GM12875 (cell line): ENCODE measurements at regions not wholly inside any gene's neighbourhood (a gene's known extent, or its start where the extent isn't known, plus 50 kb on each side); places are given as distances from the start of the nearest gene placed in this dataset.

Source experiments
- H3K4me3 ChIP-seq: one replicate; pipeline ENCODE4 v1.5.1; 2011; ENCODE audit warnings: low read depth, low read length, control low read depth
- TF ChIP-seq, protein P1 (sequence below): IDR thresholded peaks from 2 replicates; pipeline ENCODE4 v1.5.1; 2011; ENCODE audit warnings: low read depth, mild to moderate bottlenecking, control low read depth, inconsistent platforms, low read length, moderate library complexity, borderline replicate concordance; ENCODE audit not compliant: insufficient read depth

DNA sequence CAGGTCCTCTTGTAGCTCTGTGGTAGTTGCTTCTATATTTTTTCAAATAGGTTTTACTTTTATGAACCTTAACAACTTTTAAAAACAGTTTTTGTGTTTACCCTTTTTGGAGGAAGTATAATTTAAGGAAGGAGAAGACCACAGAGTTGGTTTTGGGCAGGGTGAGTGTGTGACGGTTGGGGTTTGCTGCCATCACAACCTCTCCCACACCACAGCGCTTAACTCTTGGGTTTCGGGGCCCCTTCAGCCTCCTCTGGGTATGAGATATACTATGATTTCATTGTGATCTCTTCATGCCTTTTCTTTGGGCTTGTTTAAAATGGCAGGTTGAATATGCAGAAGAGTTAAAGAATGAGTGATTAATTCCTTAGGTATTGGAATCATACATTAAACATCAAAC, 228.7 kb upstream of the CRY1 start:
- no peak overlapping the region for H3K4me3 ChIP-seq
- TF ChIP-seq, protein P1, sequence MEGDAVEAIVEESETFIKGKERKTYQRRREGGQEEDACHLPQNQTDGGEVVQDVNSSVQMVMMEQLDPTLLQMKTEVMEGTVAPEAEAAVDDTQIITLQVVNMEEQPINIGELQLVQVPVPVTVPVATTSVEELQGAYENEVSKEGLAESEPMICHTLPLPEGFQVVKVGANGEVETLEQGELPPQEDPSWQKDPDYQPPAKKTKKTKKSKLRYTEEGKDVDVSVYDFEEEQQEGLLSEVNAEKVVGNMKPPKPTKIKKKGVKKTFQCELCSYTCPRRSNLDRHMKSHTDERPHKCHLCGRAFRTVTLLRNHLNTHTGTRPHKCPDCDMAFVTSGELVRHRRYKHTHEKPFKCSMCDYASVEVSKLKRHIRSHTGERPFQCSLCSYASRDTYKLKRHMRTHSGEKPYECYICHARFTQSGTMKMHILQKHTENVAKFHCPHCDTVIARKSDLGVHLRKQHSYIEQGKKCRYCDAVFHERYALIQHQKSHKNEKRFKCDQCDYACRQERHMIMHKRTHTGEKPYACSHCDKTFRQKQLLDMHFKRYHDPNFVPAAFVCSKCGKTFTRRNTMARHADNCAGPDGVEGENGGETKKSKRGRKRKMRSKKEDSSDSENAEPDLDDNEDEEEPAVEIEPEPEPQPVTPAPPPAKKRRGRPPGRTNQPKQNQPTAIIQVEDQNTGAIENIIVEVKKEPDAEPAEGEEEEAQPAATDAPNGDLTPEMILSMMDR: no peak

DNA sequence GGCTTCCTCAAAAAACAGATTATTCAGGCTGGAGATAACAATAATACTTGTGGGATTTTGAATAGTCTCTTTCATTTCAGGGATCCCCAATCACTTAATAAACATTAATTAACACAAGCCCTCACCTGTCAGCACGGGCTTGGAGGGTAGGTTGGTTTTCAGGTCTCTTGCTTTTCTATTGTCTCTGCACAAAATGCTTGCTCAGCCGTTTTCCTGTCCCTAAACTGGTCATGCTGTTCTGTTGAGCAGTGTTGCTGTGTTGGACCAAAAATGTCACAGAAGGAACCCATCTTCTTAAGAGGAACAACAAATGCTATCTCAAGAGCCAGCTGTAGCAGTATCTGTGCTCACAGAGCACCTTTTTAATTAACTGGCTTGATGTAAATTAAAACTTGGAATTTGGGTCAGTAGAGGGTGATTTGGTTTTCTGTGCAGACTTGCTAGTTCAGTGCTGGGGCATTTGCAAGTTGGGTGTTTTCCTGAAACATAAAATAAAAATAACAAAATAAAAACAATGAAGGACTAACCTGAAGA, 231.8 kb upstream of the CRY1 start:
- H3K4me3 ChIP-seq: no peak overlapping the region
- TF ChIP-seq, protein P1: no peak

DNA sequence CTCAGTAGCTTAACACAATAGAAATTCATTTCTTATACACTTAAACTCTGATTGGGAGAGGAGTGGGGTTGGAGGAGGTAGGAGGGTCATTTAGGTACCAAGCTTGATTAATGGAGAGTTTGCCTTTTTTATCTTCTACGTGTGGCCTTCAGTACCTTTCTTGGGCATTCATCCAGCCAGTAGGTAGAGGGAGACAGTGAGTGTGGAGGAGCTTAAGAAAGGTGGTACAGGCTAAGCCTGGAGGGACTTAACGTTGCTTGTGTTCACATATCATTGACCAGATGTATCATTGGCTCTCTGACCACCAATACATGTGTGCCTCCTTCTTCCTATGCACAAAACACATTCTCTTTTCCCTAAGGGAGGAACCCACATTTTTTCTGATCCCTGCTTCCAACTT, 232.9 kb upstream of the CRY1 start:
- TF ChIP-seq, protein P1: no peak
- no peak overlapping the region for H3K4me3 ChIP-seq

DNA sequence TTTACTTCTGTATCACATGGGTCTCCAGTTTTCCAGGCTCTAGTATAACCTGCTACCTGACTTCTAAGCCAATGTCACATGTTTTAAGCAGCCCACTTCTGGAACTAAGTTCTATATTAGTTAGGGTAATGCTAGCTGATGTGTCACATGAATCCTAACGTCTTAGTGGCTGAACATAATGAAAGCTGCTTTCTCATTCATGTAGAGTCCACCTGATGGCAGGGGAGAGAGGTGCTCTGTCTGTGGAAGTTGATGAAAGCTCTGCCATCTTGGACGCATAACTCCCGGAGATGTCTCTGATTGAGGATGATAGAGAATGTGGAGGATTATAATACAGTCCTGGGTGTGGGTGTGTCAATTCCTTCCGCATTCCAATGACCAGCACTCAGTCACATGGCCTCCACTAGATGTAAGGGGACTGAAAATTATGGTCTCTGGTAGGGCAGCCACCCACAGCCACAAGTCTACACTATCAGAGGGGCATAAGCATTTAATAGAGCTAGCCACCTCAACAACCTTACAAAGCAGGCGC, 234.4 kb upstream of the CRY1 start:
- H3K4me3 ChIP-seq: no peak overlapping the region
- TF ChIP-seq, protein P1: no peak

DNA sequence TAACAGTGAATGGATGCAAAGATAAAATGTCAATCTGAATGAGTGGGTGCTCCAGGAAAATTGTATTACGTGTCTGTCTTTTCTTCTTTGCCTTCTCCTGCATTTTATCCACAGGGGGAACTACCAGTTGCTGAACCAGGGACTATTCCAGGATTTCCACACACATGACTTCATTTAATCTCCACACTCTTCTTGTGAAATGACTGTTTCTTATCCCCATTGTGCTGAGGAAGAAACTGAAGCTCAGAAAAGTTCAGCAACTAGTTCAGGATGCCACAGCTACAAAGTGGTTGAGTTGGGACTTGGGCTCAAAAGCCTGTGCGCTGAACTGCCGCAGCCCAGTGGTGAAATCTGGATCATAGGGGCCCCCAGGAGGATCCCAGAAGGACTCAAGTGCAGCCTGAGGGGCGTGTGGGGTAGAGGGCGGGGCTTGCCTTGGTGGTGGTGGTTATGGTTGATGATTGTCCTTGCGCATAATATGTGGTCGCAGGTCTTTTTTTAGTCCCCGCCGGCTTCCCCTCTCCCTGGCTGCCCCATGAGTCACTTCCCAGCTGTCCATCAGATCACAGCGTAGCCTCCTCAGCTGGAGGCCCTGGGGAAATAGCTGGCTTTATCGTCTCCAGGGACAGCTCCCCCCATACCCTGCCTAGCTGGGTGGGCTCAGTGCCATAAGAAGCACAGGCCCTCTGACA, 235.2 kb upstream of the CRY1 start:
- no peak overlapping the region for H3K4me3 ChIP-seq
- TF ChIP-seq, protein P1: no peak

DNA sequence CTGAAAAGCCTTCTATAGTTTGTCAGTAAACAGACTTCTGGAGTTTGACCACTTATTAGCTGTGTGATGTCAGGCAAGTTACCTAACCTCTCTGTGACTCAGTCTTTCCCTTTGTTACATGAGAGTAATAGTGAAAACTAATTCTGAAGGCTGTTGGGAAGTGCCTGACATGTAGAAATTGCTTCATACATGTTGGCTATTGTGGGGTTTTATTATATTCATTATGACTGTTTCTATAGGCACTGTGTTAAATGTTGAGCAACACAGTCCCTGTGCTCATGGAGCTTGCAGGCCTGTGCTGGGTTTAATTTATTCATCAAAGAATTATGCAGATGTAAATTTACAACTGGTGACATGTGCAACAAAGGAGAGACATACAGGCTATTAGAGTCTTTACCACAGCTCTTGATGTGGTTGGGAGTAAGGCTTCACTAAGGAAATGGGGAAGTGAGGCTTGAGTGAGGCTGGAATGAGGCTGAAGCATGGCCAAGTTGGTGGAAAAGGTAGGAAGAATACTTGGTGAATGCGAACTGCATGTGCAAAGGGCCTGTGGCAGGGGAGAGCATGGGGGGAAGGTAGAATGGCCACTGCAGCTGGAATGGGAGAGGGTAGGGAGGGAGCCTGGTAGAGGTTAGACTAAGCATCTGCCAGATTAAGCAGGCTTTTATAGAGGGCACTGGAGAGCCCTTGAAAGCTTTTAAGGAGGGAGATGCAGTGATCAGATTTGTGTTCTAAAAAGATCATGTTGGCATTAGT, 236.4 kb upstream of the CRY1 start:
- no peak overlapping the region for H3K4me3 ChIP-seq
- TF ChIP-seq, protein P1: no peak
